GM18867 (cell line): ENCODE measurements at regions not wholly inside any gene's neighbourhood (a gene's known extent, or its start where the extent isn't known, plus 50 kb on each side); places are given as distances from the start of the nearest gene placed in this dataset.

Experiments
- ATAC-seq: cut with Tn5 transposase; IDR thresholded peaks from one replicate; pipeline ENCODE4 v1.9.1; 2021; ENCODE audit warnings: mild to moderate bottlenecking, moderate library complexity; ENCODE audit not compliant: unreplicated experiment

DNA sequence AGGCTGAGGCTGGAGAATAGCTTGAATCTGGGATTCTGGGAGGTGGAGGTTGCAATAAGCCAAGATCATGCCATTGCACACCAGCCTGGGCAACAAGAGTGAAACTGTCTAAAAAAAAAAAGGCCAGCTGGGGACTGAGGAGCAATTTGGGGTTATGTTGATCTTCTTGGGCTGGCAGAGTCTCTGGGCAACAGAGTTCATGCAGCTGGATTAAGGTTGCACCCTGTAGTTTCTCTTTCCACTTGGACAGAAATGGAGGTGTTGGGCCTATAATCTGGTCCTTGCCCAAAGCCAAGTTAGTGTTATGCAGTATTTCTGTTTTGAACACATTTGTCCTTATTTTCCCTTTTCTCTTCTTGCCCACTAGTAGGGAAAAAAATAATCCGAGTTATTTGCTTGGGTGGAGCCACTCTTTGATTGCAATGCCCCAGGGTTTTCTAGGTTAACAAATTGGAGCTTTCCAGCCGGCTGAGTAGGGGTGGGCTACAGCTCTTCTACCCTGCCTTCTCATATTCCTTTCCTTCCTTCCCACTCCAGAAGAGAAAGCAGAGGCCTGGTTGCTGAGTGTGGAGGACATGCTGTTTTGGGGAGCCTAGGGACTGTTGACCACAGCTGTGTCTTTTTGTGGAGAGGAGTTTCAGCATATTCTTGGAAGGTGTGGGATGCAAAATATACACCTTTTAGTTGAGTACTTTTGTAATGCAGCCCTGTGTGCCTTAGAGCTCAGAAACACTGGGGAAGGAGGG lies 213.9 kb downstream of the SOX4 start:
- ATAC-seq = no peak

DNA sequence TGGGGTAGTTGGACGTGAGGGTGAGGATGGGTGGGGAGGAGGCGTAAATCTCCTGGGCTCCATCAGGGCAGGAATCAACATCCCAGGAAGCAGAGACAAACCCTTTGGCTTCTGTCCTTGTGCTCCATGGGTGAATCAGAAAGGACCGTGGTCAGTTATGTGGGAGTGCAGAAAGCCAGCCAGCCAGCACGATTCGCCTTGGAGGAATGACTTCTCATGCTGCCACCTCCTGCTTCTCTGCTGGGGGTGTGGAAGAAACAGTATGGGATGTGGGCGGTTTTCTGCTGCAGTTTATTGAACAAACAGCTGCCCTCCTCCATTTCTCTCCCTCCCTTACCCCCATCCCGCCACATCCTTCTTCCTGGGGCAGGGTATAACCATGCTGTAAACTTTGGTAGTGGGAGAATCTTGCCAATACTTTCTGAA lies 214.5 kb downstream of the SOX4 start:
- ATAC-seq = no peak

DNA sequence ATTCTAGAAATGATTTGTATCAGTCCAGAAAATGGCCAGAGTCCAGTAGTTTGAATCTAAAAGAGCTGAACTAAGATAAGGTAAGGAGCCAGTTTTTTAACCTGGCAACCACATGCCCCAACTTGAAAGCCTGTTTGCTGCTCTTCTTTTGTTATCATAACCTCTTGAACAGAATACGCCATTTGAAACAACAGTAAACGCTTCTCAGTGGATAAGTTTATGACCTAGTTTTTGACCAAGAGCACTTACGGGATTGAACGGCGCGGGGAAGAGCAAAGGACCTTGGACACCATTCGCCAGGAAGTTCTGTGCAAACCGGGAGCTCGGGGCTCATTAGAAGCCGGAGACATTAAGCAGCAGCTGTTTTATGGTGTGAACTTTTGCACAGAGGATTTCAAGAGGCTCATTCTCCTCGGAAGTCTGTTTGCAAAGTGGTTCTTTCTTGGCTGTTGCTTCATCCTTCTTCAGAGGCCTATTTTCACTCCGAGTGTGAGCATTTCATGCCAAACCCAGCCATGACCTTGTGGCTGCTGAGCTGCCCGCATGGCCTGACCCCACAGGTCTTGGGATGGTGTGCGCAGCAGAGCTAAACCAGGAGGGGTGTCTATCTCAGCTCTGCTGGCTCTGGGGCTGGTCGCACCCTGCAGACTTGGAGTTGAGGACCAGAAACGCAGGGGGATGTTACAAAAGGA lies 215.1 kb downstream of the SOX4 start:
- no peak for ATAC-seq

DNA sequence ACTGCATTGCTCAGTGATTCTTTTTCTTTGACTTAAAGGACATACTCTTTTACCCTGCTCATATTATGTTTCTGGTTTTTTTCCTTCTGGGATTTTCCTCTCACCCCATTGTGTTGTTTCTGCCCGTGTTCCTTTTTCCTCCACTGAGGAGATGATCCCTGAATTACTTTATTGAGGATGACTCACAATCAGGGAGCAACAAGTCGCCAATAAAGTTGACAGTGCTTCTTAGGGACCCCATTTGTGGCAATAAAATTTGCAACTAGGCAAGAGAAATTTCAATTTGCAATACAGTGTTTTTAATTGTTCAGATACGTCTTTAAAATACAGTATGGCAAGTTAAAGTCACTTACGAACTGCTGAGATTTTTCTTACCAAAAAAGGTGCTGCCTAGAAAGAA lies 217.9 kb downstream of the SOX4 start:
- ATAC-seq = no peak

DNA sequence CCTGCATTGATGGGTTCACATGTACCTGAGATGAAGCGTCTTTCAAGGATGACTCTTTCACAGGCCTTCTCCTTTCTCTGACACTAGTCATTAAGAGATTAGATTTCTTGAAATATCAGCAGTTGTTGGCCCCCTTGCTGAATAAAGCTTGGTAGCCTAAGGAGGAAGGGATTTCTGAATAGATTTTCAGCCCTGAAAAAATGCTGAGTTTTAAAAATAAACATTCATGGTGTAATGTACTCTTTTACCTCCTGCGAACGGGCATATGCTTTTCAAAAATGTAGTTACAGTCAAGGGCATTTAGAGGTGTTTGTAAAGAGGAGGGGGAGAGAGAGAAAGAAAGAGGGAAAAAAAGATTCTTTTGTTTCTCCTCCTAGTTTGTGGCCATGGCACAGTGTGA lies 222.7 kb downstream of the SOX4 start:
- no peak for ATAC-seq

DNA sequence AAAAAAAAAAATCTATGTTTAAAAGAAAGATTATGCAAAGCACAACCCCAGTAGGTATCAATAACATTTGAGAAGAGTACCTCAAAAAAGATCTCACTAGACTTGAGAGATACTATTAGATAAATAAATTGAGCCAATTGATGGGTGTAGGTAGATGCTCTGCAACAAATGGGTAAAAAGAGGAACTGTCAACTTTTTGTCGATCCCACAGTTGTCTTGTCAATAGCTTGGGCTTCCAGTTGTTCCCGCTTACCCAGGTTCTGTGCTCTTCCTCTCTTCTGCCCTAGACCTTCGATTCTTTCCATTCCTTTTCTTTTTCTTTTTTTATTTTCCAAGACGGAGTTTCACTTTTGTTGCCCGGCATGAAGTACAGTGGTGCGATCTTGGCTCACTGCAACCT lies 226.9 kb downstream of the SOX4 start:
- no peak for ATAC-seq

DNA sequence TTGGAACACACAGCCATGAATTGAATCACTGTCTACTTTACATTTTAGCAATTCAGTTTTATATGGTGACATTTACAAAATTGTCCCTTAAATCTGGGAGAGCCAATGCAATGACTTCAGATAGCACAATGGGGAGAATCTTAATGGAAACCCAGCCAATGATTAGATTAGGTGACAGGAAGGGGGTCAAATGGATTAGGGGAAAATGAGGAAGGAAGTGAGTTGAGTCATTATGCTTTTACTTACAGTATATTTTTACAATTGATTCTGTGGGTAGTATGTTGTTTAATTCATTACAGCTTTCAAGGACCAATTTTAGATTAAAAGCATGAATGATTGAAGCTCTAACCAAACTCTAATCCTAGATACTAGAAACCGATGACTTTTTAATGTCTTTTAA lies 229.8 kb downstream of the SOX4 start:
- ATAC-seq = no peak

DNA sequence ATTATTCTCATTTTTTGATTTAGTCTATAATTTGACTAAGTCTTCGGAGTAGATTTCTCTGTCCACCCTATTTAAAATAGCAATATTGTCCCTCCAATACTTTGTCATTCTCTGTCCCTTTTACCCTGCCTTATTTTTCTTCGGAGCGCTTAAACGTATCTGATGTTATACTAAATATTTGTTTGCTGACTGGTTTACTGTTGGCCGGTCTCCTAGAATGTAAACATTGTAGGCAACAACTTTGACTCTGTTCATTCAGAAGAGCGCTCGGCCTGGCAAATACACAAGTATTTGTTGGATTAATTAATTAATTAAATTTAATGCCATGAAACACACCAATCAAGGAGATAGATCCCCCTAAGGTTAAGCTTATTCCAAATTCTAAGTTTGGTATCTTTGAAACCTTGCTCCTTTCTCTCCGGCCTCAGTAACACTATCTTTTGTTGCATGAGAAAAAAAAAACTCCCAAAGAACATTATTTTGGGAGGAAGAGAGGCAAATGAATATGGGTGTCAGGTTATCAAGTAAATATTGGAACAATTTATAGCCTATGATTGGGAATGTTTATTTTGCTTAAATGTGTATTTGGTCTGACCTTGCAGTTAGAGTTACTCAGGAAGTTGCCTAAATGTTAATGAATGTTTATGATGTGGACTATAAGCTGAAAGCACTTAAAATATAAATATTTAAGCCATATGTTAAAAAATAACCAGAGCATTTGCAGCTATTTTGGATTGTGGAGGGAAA lies 231.1 kb downstream of the SOX4 start:
- no peak for ATAC-seq

DNA sequence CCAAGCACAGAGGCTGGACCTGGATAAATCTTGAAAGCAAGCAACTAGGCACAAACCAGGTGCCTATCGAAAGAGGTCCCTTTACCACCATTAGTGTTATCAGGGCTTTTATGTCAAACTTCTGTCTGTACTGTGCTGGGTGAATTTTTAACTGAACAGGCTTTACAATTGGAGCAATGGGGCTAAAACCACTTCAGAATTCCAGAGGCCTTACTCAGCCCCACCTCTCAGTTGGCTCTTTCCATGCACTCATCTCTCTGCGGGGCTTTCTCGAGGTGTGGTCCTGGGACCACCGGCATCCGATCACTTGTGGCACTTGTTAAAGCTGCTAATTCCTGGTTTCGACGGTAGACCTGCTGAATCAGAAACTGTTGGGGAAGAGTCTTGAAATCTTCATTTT lies 232.5 kb downstream of the SOX4 start:
- ATAC-seq = no peak

DNA sequence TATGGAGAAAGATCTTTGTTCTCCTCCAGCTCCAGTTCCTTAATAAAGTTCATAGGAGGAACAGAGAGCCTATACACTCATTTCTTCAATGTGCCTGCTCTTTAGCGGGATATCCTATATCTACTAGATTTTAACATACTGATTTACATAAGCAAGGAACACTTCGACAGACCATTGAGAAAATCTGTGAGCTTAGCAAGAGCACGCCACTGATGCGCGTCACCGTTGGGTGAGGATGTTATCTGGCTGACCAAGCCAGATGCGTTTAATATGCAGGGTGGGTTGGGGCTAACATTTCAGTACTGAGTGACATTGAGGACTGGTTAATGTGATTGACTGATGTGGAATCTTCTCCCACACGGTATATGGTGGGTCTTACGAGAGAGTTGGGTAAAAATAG lies 233.4 kb downstream of the SOX4 start:
- ATAC-seq = no peak

DNA sequence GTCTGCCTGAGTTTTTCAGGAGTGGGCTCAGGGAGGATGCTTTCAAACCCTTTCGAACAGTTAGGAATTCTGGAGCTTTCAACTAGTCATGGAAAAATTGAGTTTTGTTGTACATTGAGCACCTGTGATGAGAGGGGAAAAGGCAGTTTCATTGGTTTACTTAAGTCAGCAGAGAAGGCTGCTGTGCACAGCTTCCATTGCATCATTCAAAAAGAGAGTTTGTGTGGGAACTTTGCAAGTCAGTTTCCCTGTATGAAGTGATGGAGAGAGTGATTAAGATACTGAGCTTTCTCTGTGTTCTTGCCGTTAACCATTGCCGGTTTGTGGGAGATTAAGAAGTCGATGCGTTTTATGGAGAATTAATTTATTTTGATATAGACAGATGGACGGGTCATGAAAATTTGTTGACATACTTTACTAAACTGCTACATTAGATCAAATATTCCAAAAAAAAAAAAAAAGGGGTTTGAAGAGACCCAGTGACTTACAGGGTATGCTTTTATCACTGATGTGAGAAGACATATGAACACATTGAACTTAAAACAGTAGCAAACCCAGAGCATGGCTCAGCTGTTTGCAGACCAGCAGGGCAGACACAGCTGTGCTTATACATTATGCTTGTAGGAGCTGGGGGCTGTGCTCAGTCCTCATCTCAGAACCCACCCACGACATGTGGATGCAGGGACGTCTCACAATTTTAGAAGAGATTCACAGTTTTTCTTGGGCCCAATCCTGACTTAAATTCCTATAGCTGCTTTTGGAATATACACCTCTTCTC lies 234.1 kb downstream of the SOX4 start:
- no peak for ATAC-seq

DNA sequence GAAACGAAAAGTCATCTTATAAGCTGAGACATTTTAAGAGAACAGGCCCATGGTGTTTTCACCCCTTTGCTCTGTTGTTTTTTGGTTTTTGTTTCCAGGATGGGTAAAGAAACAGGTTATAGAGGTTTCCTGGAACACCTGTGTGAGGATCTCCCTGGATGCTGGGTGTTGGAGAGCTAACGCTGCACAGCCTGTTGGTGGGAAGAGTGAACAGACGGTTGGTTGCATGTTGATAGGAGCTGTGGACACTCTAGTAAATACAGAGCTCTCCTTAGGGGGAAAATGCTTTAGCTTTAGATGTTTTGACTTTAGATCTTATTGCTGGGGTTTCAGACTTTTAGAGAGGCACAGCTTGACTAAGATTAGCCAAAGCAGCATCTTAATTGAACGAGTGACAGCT lies 235.2 kb downstream of the SOX4 start:
- no peak for ATAC-seq

DNA sequence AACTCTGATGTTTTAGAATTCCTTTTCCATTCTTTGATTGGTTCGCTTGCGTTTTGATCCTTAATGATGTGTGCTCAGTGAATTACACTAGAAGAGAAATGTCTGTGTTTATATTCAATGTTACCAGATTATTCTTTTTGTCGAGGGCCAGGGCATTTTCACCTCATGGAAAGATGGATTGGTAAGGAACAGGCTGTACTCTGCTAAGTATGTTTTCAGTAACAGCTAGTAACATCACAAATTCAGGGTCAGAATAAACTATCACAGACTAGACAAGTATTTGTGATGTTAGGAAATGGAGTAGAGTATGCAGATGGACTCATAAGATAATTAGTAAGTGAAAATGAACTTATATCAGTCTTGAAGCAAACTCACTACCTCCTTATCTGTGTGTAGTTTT lies 235.6 kb downstream of the SOX4 start:
- ATAC-seq = no peak

DNA sequence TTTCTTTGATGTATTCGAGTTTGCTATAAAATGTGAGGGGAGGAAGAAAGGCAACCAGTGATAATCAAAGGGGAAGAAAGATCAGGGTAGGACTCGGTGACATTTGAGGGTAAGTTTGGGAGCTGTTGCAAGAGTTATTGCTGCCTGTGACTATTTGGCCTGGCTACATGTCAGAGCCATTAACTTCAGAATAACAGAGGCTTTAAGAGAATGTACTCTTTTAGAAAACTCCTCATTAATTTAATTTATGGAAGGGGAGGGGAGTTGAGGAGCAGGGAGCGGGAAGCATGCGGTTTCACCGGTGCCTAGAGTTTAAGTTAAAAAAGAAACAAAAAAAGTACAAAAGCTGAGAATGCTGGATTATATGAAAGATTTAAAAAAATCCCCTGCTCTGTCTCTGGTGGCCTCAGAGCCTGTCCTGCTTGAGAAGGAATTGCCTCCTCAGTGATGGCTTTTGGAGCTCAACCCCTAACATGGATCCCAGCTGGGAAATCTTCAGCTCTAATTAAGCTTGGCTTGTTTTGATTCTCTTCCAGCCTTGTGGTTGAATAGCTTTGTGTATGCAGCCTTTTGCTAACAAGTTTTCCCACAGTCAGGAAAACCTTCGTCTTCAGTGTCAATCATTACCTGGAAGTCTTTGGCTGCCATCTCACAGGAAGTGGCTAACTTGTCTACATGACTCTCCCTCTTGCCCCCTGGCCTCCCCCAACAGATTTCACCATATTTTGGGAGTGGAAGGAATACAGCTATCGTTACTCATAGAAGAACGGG lies 238.2 kb downstream of the SOX4 start:
- no peak for ATAC-seq

DNA sequence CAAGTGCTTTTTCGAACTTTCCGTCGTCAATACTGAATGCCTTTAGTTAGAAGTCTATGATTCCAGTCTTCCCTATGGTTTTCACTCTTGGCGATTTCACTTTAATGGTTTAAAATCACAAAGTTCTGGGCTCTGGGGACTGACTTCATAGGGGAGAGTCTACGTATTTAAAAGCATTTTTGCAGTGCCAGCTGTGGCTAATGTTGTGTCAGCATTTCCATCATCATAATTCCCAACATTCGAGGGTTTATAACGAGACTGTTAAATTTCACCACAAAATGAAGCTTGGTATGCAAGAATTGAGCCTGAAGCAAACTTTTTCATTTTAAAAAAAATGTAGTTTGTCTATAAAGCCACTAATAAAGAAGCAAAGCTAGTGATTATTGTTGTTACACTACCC lies 242.7 kb downstream of the SOX4 start:
- no peak for ATAC-seq

DNA sequence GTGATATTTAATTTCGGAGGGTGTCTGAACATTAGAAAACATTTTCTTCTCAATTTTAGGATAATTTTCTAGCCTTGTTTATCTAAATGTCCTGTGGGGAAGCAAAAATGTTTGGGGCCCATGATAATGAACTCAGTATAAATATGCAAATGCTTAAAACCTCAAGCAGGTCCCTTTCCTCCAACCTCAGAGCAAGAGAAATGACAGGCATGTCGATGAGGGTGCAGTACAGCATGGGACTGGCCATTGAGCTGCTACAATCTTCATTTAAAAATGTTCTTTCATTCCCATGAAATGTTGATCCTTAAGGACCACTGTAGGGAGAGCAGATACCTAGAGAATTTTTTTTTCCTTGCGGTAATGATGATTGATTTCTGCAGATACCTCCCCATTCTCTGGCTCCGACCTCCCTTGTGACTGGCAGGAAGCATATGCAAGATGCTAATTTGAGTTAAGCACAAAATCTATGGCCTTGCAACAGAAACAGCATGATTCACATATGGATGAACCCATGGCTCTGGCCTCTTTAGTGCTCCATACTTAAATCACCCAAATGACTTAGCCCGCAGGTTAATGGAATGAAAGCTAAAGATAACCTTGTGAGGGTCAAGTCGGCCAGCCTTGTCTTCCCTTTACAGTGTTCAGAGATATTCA lies 243.3 kb downstream of the SOX4 start:
- peak; percentile 73 for ATAC-seq

DNA sequence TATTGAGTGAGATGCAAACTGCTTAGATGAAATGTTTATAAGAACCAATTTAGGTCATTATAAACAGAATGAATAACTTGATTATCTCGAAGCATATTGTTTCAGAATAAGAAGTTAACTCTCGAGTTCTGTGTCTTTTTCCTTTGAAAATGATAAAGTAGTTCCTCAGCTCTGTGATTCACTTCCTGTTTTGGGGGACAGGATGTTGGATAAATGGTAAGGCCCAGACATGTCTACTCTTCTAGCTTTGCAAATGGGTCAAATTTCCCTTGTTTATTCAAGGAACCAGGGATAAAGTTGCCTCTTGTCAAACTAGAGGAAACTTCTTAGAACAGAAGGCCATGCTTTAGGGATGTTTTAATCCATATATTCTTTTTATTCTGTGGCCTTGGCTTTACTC lies 246.9 kb downstream of the SOX4 start:
- ATAC-seq = no peak

DNA sequence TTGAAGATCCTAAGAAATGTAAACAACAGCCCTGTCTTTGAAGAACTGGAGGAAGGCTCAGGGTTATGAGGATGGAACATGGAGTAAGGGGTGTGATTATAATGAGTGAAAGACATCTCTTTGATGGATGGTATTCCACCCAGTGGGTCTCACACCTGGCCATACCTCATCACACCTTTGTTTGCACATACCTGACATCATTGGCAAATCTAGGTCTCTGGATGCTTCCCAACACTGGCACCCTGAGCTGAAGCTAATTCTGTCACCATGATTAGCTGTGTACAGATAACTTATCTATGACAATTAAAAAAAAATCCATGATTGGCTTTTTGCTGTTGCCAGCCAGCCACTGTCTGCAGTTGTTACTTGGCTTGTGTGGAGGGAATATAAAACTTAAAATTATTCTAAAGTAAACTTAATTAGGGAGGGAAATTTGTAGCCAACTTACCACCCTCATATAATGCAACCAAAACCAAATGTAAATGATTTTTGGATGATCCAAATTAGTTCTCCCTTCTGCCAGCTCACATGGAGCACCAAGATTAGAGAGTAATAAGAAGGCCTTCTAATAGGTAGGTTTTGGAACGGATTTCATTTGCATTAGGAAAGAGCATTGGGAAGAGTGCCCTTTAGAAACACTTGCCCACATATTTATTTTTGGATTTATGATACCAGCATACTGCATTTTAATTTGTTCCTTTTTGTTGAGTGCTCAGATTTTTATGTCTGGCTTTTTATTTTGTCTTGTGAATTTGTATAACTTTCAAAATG lies 249.5 kb downstream of the SOX4 start:
- ATAC-seq = no peak
